ENCODE measurements at regions not wholly inside any gene's neighbourhood (a gene's known extent, or its start where the extent isn't known, plus 50 kb on each side); places are given as distances from the start of the nearest gene placed in this dataset.
A peak's percentile ranks its signal among the peaks of the same experiment; 100 is the strongest.

DNA sequence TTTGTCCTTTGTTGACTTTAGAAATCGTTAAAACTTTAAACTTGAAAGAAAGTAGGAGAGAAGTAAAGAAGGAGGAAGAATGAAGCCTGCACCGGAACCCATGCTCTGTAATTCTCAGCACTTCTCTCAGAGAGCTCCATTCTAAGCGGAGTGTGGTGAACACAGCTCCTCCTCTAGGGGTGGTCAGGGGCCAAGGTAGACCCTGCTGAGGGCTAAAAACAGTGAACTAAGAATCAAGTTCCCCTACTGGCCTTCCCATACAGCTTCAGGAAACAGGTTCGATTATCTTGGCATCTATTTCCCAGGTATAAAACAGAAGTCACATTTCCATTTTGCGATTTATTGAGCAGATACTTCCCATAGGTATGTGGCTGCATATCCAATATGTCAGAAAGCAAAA is 92.7 kb upstream of the ASAP2 start:
- Mint-ChIP-seq H3K36me3 (ENCODE audit: low read depth, unreplicated experiment) (no peaks in the 10 kb centered on the region), H3K4me1 (ENCODE audit: unreplicated experiment) (peaks cover 4% of the 10 kb centered on the region), H3K9me3 (ENCODE audit: unreplicated experiment) (no peaks in the 10 kb centered on the region), H3K27me3 (ENCODE audit: unreplicated experiment) (peaks cover 6% of the 10 kb centered on the region), H3K27ac (ENCODE audit: unreplicated experiment) (no peak overlapping the region), H3K4me3 (ENCODE audit: unreplicated experiment) (no peak overlapping the region)
- TF ChIP-seq, protein P1, sequence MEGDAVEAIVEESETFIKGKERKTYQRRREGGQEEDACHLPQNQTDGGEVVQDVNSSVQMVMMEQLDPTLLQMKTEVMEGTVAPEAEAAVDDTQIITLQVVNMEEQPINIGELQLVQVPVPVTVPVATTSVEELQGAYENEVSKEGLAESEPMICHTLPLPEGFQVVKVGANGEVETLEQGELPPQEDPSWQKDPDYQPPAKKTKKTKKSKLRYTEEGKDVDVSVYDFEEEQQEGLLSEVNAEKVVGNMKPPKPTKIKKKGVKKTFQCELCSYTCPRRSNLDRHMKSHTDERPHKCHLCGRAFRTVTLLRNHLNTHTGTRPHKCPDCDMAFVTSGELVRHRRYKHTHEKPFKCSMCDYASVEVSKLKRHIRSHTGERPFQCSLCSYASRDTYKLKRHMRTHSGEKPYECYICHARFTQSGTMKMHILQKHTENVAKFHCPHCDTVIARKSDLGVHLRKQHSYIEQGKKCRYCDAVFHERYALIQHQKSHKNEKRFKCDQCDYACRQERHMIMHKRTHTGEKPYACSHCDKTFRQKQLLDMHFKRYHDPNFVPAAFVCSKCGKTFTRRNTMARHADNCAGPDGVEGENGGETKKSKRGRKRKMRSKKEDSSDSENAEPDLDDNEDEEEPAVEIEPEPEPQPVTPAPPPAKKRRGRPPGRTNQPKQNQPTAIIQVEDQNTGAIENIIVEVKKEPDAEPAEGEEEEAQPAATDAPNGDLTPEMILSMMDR (IDR thresholded peaks at IDR 0.05; ENCODE audit: unreplicated experiment) = no peak
- DNase-seq (ENCODE audit: low spot score) = no peak

DNA sequence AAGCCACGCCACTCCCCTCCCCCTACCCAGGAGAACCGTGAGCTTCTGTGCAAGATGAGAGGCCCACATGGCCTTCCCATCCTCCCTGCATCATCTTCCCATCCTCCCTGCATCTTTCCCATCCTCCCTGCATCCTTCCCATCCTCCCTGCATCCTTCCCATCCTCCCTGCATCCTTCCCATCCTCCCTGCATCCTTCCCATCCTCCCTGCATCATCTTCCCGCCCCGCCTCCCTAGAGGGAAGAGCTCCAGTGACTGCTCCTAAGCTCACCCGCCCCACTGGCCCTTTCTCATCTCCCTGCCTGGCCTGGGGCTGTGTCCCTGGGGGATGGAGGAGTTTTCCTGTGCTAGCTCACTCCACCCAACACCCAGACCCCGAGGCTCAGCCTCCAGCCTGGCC is 93.3 kb upstream of the ASAP2 start:
- Mint-ChIP-seq H3K36me3 (ENCODE audit: low read depth, unreplicated experiment) (no peaks in the 10 kb centered on the region), H3K4me1 (ENCODE audit: unreplicated experiment) (peaks cover 4% of the 10 kb centered on the region), H3K4me3 (ENCODE audit: unreplicated experiment) (no peak overlapping the region), H3K27me3 (ENCODE audit: unreplicated experiment) (peaks cover 6% of the 10 kb centered on the region), H3K9me3 (ENCODE audit: unreplicated experiment) (no peaks in the 10 kb centered on the region), H3K27ac (ENCODE audit: unreplicated experiment) (no peak overlapping the region)
- TF ChIP-seq, protein P1 (IDR thresholded peaks at IDR 0.05; ENCODE audit: unreplicated experiment) = no peak
- no peak for DNase-seq (ENCODE audit: low spot score)

DNA sequence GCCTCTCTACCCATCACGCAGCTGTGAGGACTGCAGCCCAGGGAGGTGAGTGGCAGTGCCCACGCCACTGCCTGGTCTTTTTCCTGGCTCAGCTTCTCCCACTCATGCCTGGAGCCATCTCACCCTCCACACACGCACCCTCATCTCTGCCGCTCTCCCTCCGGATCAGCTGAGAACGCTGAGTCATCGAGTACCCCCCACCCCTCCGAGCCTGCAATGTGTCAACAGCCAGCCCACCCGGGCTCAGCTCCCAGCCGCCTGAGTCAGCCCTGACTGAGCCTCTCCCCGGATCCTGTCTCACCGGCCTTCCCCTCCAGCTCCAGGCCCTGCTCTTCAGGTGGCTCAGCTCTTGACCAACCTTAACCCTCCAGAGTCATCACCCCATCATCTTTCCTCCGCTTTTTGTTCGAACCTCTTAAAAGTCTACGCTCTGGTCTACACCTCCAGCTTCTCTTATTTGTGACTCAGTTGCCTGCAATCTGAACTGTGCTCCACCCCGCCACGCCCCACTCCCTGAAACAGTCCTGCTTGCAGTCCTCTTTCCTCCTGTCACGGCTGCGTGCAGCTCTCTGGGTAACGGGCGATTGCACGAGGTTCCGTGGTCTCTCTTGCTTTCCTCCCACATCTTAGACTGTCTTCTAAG is 94.4 kb upstream of the ASAP2 start:
- Mint-ChIP-seq H3K27ac (ENCODE audit: unreplicated experiment) (no peak overlapping the region), H3K4me3 (ENCODE audit: unreplicated experiment) (no peak overlapping the region), H3K27me3 (ENCODE audit: unreplicated experiment) (peaks cover 6% of the 10 kb centered on the region), H3K4me1 (ENCODE audit: unreplicated experiment) (peaks cover 4% of the 10 kb centered on the region), H3K9me3 (ENCODE audit: unreplicated experiment) (no peaks in the 10 kb centered on the region), H3K36me3 (ENCODE audit: low read depth, unreplicated experiment) (no peaks in the 10 kb centered on the region)
- no peak for DNase-seq (ENCODE audit: low spot score)
- TF ChIP-seq, protein P1 (IDR thresholded peaks at IDR 0.05; ENCODE audit: unreplicated experiment) = no peak

DNA sequence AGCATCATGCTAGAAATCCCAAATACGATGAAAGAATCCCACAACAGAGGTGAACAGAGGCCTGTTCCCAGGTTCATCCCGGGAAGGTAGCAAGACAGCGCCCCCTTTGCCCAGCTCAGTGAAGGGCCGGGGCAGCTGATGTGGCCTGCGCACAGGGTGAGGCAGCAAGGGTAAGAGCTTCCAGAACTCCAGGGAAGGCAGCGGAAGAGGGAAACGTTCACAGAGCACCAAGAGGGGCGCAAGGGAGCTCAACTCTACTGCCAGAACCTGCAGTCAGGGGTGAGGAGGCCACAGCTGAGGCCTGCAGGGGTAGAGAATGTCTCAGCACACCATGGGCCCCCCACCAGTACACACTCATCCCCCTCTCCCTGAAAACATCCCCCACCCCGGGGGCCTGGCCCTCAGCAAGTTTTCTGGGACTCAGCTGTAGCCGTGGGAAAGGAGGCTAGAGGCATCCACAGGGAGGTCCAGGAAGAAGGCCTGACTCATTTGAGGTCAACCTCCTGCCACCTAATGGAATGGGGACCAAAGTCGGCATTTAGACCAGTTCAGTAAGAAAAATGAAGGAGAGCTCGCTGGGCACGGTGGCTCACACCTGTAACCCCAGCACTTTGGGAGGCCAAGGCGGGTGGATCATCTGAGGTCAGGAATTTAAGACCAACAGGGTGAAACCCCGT is 95.6 kb upstream of the ASAP2 start:
- no peaks in the 10 kb centered on the region for H3K9me3 Mint-ChIP-seq (ENCODE audit: unreplicated experiment)
- TF ChIP-seq, protein P1 (IDR thresholded peaks at IDR 0.05; ENCODE audit: unreplicated experiment) = peak; percentile 52
- peaks cover 8% of the 10 kb centered on the region for H3K27me3 Mint-ChIP-seq (ENCODE audit: unreplicated experiment)
- H3K4me3 Mint-ChIP-seq (ENCODE audit: unreplicated experiment) = no peak overlapping the region
- peak; percentile 64 for DNase-seq (ENCODE audit: low spot score)
- H3K36me3 Mint-ChIP-seq (ENCODE audit: low read depth, unreplicated experiment) = no peaks in the 10 kb centered on the region
- H3K27ac Mint-ChIP-seq (ENCODE audit: unreplicated experiment) = peak overlapping the region; percentile 16
- H3K4me1 Mint-ChIP-seq (ENCODE audit: unreplicated experiment) = peaks cover 10% of the 10 kb centered on the region

DNA sequence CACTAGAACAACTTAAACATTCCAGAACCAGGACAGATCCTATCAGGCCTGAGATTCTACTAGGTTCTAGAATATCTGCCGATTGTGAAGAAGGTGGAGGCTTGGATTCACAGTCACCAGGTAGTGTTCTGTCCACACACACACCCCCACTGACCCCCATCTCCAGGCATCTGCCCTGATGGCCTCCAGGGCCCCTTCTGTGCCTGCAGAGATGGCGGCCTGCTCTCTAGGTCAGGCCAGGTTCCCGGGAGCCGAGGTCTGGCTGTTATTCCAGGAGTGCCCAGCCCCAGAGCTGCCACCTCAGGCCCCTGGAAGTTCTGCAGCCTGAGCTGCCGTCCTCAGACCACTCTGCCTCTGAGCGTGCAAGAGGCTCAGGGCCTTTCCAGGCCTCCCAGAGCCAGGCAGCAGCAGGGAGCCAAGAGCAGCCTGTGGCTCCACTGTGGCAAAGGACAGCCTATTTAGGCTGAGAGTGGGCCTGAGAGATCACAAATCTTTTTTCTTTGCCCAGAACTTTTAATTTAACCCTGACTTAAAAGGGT is 96.2 kb upstream of the ASAP2 start:
- no peak overlapping the region for H3K27ac Mint-ChIP-seq (ENCODE audit: unreplicated experiment)
- H3K4me3 Mint-ChIP-seq (ENCODE audit: unreplicated experiment) = no peak overlapping the region

More for the DNA sequence above, 96.2 kb upstream of the ASAP2 start:
- Mint-ChIP-seq H3K36me3 (ENCODE audit: low read depth, unreplicated experiment) (no peaks in the 10 kb centered on the region), H3K9me3 (ENCODE audit: unreplicated experiment) (no peaks in the 10 kb centered on the region), H3K4me1 (ENCODE audit: unreplicated experiment) (peaks cover 16% of the 10 kb centered on the region), H3K27me3 (ENCODE audit: unreplicated experiment) (peaks cover 8% of the 10 kb centered on the region)
- no peak for DNase-seq (ENCODE audit: low spot score)
- TF ChIP-seq, protein P1 (IDR thresholded peaks at IDR 0.05; ENCODE audit: unreplicated experiment) = no peak
